ENCODE measurements at regions not wholly inside any gene's neighbourhood (a gene's known extent, or its start where the extent isn't known, plus 50 kb on each side); places are given as distances from the start of the nearest gene placed in this dataset.

DNA sequence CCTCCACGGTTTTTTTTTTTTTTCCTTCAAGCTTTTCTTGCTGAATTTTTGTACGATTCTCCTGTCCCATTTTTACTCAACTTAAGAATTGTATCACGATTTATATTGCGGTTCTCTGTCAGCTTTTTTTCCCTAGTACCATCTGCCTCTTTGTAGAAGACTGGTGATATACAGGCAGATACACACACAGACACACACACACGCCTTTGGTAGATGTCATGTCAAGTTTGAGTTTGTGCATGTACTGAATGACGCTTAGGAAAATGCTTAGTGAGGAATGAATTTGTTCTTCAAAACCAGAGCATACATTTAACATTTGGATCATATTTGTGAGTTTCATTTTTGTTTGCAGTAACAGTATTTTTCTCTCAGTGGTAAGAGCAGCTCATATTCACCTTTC lies 82.0 kb upstream of the MBNL2 start:
- Histone ChIP-seq H3K27me3 (ENCODE audit: insufficient read depth, low read length) (no peaks in the 10 kb centered on the region; the same call in 1 of the 2 replicates), H2BK5ac (ENCODE audit: insufficient read length, low read length) (no peak overlapping the region), H3K27ac (ENCODE audit: insufficient read length, low read depth, low read length) (no peak overlapping the region), H2BK20ac (ENCODE audit: low read depth, low read length, poor library complexity, severe bottlenecking) (no peak overlapping the region), H2BK120ac (ENCODE audit: low read depth, low read length, poor library complexity, severe bottlenecking) (no peak overlapping the region), H3K56ac (ENCODE audit: insufficient read length, low read depth, low read length) (no peak overlapping the region), H3K4ac (ENCODE audit: low read depth, low read length) (no peak overlapping the region), H3K4me1 (ENCODE audit: insufficient read depth, low read length) (peaks cover 3% of the 10 kb centered on the region; the same call in 1 of the 2 replicates), H3K23me2 (ENCODE audit: insufficient read length, low read depth, low read length, poor library complexity, severe bottlenecking) (no peaks in the 10 kb centered on the region), H3T11ph (ENCODE audit: low read length) (no peak overlapping the region), H4K91ac (ENCODE audit: insufficient read length, low read depth, low read length) (no peak overlapping the region), H3K14ac (ENCODE audit: insufficient read depth, low read length) (no peak overlapping the region), H3K79me2 (ENCODE audit: insufficient read depth, low read length) (no peaks in the 10 kb centered on the region), H3K9ac (ENCODE audit: extremely low read depth, insufficient read length, low read length) (no peak overlapping the region), H3K79me1 (ENCODE audit: insufficient read depth, low read depth, low read length, poor library complexity, severe bottlenecking) (no peaks in the 10 kb centered on the region), H3K9me3 (ENCODE audit: control insufficient read depth, low read depth, low read length) (no peaks in the 10 kb centered on the region), H2BK12ac (ENCODE audit: insufficient read length, low read depth, low read length) (no peak overlapping the region), H2AK5ac (ENCODE audit: insufficient read length, low read length) (no peak overlapping the region), H2BK15ac (ENCODE audit: low read depth, low read length) (no peak overlapping the region), H4K5ac (ENCODE audit: insufficient read length, low read depth, low read length) (no peak overlapping the region), H4K20me1 (ENCODE audit: control insufficient read depth, insufficient read depth, insufficient read length) (no peaks in the 10 kb centered on the region), H3K4me2 (ENCODE audit: insufficient read depth, insufficient read length, low read length) (no peak overlapping the region), H3K23ac (ENCODE audit: insufficient read length, low read depth, low read length) (no peak overlapping the region), H3K18ac (ENCODE audit: insufficient read length, low read depth, low read length) (no peak overlapping the region), H2AFZ (ENCODE audit: low read length) (no peak overlapping the region), H4K8ac (replicated peaks; ENCODE audit: insufficient read length, low read depth, low read length) (no peak overlapping the region)
- H3K4me3 Mint-ChIP-seq: no peak overlapping the region
- H3K36me3 Mint-ChIP-seq (ENCODE audit: insufficient read depth in 1 of 3, low read depth in 3 of 3): no peaks in the 10 kb centered on the region
- no CpG with 5 or more reads among the region's 6 CpGs for WGBS (ENCODE audit: extremely low coverage, insufficient read length, low lambda C conversion rate)
- TF ChIP-seq, protein P1, sequence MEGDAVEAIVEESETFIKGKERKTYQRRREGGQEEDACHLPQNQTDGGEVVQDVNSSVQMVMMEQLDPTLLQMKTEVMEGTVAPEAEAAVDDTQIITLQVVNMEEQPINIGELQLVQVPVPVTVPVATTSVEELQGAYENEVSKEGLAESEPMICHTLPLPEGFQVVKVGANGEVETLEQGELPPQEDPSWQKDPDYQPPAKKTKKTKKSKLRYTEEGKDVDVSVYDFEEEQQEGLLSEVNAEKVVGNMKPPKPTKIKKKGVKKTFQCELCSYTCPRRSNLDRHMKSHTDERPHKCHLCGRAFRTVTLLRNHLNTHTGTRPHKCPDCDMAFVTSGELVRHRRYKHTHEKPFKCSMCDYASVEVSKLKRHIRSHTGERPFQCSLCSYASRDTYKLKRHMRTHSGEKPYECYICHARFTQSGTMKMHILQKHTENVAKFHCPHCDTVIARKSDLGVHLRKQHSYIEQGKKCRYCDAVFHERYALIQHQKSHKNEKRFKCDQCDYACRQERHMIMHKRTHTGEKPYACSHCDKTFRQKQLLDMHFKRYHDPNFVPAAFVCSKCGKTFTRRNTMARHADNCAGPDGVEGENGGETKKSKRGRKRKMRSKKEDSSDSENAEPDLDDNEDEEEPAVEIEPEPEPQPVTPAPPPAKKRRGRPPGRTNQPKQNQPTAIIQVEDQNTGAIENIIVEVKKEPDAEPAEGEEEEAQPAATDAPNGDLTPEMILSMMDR (conservative IDR thresholded peaks at IDR 0.05): no peak
- H3K4me1 Mint-ChIP-seq: peaks cover 17 to 22% of the 10 kb centered on the region in 2 experiments
- no peak for DNase-seq
- H3K27me3 Mint-ChIP-seq (ENCODE audit: low read depth): peaks cover 91% of the 10 kb centered on the region
- no peak overlapping the region for H3K27ac Mint-ChIP-seq
- H3K9me3 Mint-ChIP-seq: no peaks in the 10 kb centered on the region

Data from H9 (cell line).